Breast epithelium (tissue), 3 donors: ENCODE measurements at regions not wholly inside any gene's neighbourhood (a gene's known extent, or its start where the extent isn't known, plus 50 kb on each side); places are given as distances from the start of the nearest gene placed in this dataset.

Experiments
- CTCF ChIP-seq, 3 donors: fragments of 450-650 bp; IDR thresholded peaks; one replicate each; pipeline ENCODE4 v1.5.1; 2016 to 2017; ENCODE audit warnings: antibody characterized with exemption in 3 of 3, mild to moderate bottlenecking in 3 of 3, moderate library complexity in 3 of 3
- POLR2A ChIP-seq: fragments of 450-650 bp; IDR thresholded peaks from one replicate; pipeline ENCODE4 v1.6.1; 2016; ENCODE audit warnings: antibody characterized with exemption, mild to moderate bottlenecking, moderate library complexity

GRCh38 chr3:66145408-66145733 lies 75.4 kb upstream of the SLC25A26 start:
- TF ChIP-seq POLR2A: no peak
- TF ChIP-seq CTCF (IDR thresholded peaks at IDR 0.05): no peak
